NCI-H1417 (cell line): ENCODE measurements at regions not wholly inside any gene's neighbourhood (a gene's known extent, or its start where the extent isn't known, plus 50 kb on each side); places are given as distances from the start of the nearest gene placed in this dataset.
"Not testable (repeated sequence)": the region's sequence is repeated elsewhere in the genome, so short reads cannot be mapped to it uniquely, and the experiment has no call there.

ENCODE experiments used
- DNase-seq, 3 experiments: peaks; one replicate each; lab custom pipeline; 2025; lab: John Stamatoyannopoulos, UW

- DNase-seq: peak; percentile 58 to 98 (median 90)
Observed at GRCh38 chr11:129728581-129728980, 87.1 kb upstream of the TMEM45B start.

GRCh38 chr11:129729216-129729615 lies 86.4 kb upstream of the TMEM45B start:
- DNase-seq: peak; percentile 19 to 69 (median 31)

- no peak for DNase-seq
Observed at GRCh38 chr11:129729823-129730222, 85.8 kb upstream of the TMEM45B start.

GRCh38 chr11:129731316-129731715 lies 84.3 kb upstream of the TMEM45B start:
- DNase-seq: peak in 2 of 3 experiments; percentile 59 to 70

- no peak for DNase-seq
Observed at GRCh38 chr11:129732941-129733340, 82.7 kb upstream of the TMEM45B start.

- no peak for DNase-seq
Observed at GRCh38 chr11:129733384-129733783, 82.3 kb upstream of the TMEM45B start.

- DNase-seq: no peak
Observed at GRCh38 chr11:129733981-129734380, 81.7 kb upstream of the TMEM45B start.

GRCh38 chr11:129734654-129735053 lies 81.0 kb upstream of the TMEM45B start:
- DNase-seq: no peak

- no peak for DNase-seq
Observed at GRCh38 chr11:129737831-129738230, 77.8 kb upstream of the TMEM45B start.

GRCh38 chr11:129738242-129738641 lies 77.4 kb upstream of the TMEM45B start:
- no peak for DNase-seq

- no peak for DNase-seq
Observed at GRCh38 chr11:129739339-129739738, 76.3 kb upstream of the TMEM45B start.

- DNase-seq: no peak
Observed at GRCh38 chr11:129740125-129740719, 75.4 kb upstream of the TMEM45B start.

- no peak for DNase-seq
Observed at GRCh38 chr11:129743112-129743815, 72.4 kb upstream of the TMEM45B start.

- no peak for DNase-seq
Observed at GRCh38 chr11:129747071-129747470, 68.6 kb upstream of the TMEM45B start.

- DNase-seq: no peak
Observed at GRCh38 chr11:129749141-129749540, 66.5 kb upstream of the TMEM45B start.

GRCh38 chr11:129750343-129751292 lies 65.0 kb upstream of the TMEM45B start:
- peak; percentile 81 to 89 (median 83) for DNase-seq

- no peak for DNase-seq
Observed at GRCh38 chr11:129751511-129751910, 64.1 kb upstream of the TMEM45B start.

- not testable (repeated sequence) for DNase-seq
Observed at GRCh38 chr11:129763569-129763968, 52.1 kb upstream of the TMEM45B start.

- not testable (repeated sequence) for DNase-seq
Observed at GRCh38 chr11:129764204-129764603, 51.4 kb upstream of the TMEM45B start.
